ENCODE measurements at regions not wholly inside any gene's neighbourhood (a gene's known extent, or its start where the extent isn't known, plus 50 kb on each side); places are given as distances from the start of the nearest gene placed in this dataset.

DNA sequence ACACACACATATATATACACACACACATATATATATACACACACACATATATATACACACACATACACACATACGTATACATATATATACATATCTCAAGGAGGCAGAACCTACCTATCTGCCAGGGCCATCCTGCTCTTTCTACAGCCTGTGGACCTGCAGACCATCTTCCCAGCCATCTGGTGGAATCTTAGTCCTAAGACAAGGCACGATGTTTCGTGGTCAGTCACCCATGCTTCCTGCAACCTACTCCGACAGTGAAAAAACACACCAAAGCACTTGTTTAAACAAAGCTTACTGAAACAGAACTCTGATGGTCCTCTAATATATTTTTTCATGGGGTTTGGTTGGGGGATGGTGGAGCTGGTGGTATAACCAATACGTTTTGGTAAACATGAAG, 164.2 kb upstream of the ZNF521 start:
- Histone ChIP-seq H3K9ac (ENCODE audit: low read depth, low read length) (no peak overlapping the region), H3K4me1 (ENCODE audit: insufficient read depth, low read length) (no peaks in the 10 kb centered on the region), H3K9me3 (ENCODE audit: insufficient read depth, low read length, severe bottlenecking) (no peaks in the 10 kb centered on the region), H3K27ac (ENCODE audit: low read length) (no peak overlapping the region), H2AFZ (ENCODE audit: low read depth, low read length) (no peak overlapping the region), H3K27me3 (ENCODE audit: insufficient read depth, low read length, poor library complexity) (no peaks in the 10 kb centered on the region), H3K79me2 (ENCODE audit: insufficient read depth, low read length) (no peaks in the 10 kb centered on the region), H3K4me3 (ENCODE audit: low read depth in 1 of 2, low read length in 2 of 2) (no peak overlapping the region), H4K20me1 (ENCODE audit: insufficient read depth, low read length) (no peaks in the 10 kb centered on the region), H3K36me3 (ENCODE audit: insufficient read depth, low read length) (no peaks in the 10 kb centered on the region), H3K4me2 (ENCODE audit: insufficient read depth, low read length) (no peak overlapping the region)
- TF ChIP-seq CTCF (IDR thresholded peaks at IDR 0.05; ENCODE audit: borderline replicate concordance, extremely low read depth, low read length, poor library complexity, severe bottlenecking) (no peak), EZH2 (IDR thresholded peaks at IDR 0.05; ENCODE audit: borderline replicate concordance, low read depth, low read length, severe bottlenecking) (no peak)
- DNase-seq (no peak), ATAC-seq (ENCODE audit: insufficient read depth, low read depth) (no peak)

GRCh38 chr18:25510096-25510495, 158.1 kb upstream of the ZNF521 start:
- Histone ChIP-seq H3K27me3 (ENCODE audit: insufficient read depth, low read length, poor library complexity) (no peaks in the 10 kb centered on the region), H4K20me1 (ENCODE audit: insufficient read depth, low read length) (no peaks in the 10 kb centered on the region), H3K79me2 (ENCODE audit: insufficient read depth, low read length) (no peaks in the 10 kb centered on the region), H3K9ac (ENCODE audit: low read depth, low read length) (no peak overlapping the region), H3K4me1 (ENCODE audit: insufficient read depth, low read length) (no peaks in the 10 kb centered on the region), H3K4me3 (ENCODE audit: low read depth in 1 of 2, low read length in 2 of 2) (no peak overlapping the region), H3K9me3 (ENCODE audit: insufficient read depth, low read length, severe bottlenecking) (no peaks in the 10 kb centered on the region), H2AFZ (ENCODE audit: low read depth, low read length) (no peak overlapping the region), H3K4me2 (ENCODE audit: insufficient read depth, low read length) (no peak overlapping the region), H3K36me3 (ENCODE audit: insufficient read depth, low read length) (no peaks in the 10 kb centered on the region), H3K27ac (ENCODE audit: low read length) (no peak overlapping the region)
- no peak for DNase-seq
- no peak for ATAC-seq (ENCODE audit: insufficient read depth, low read depth)
- TF ChIP-seq CTCF (IDR thresholded peaks at IDR 0.05; ENCODE audit: borderline replicate concordance, extremely low read depth, low read length, poor library complexity, severe bottlenecking) (no peak), EZH2 (IDR thresholded peaks at IDR 0.05; ENCODE audit: borderline replicate concordance, low read depth, low read length, severe bottlenecking) (no peak)

GRCh38 chr18:25503567-25504081, 151.7 kb upstream of the ZNF521 start:
- no peaks in the 10 kb centered on the region for H4K20me1 ChIP-seq (ENCODE audit: insufficient read depth, low read length)
- no peaks in the 10 kb centered on the region for H3K79me2 ChIP-seq (ENCODE audit: insufficient read depth, low read length)
- H3K9ac ChIP-seq (ENCODE audit: low read depth, low read length): no peak overlapping the region
- no peak overlapping the region for H2AFZ ChIP-seq (ENCODE audit: low read depth, low read length)
- H3K4me3 ChIP-seq (ENCODE audit: low read depth in 1 of 2, low read length in 2 of 2): no peak overlapping the region
- peaks cover 3% of the 10 kb centered on the region for H3K27me3 ChIP-seq (ENCODE audit: insufficient read depth, low read length, poor library complexity)
- TF ChIP-seq EZH2 (IDR thresholded peaks at IDR 0.05; ENCODE audit: borderline replicate concordance, low read depth, low read length, severe bottlenecking) (no peak), CTCF (IDR thresholded peaks at IDR 0.05; ENCODE audit: borderline replicate concordance, extremely low read depth, low read length, poor library complexity, severe bottlenecking) (no peak)
- H3K4me2 ChIP-seq (ENCODE audit: insufficient read depth, low read length): no peak overlapping the region
- ATAC-seq (ENCODE audit: insufficient read depth, low read depth) (no peak), DNase-seq (no peak)
- H3K9me3 ChIP-seq (ENCODE audit: insufficient read depth, low read length, severe bottlenecking): no peaks in the 10 kb centered on the region
- H3K27ac ChIP-seq (ENCODE audit: low read length): no peak overlapping the region
- no peaks in the 10 kb centered on the region for H3K36me3 ChIP-seq (ENCODE audit: insufficient read depth, low read length)
- H3K4me1 ChIP-seq (ENCODE audit: insufficient read depth, low read length): no peaks in the 10 kb centered on the region
